ENCODE measurements at regions not wholly inside any gene's neighbourhood (a gene's known extent, or its start where the extent isn't known, plus 50 kb on each side); places are given as distances from the start of the nearest gene placed in this dataset.

DNA sequence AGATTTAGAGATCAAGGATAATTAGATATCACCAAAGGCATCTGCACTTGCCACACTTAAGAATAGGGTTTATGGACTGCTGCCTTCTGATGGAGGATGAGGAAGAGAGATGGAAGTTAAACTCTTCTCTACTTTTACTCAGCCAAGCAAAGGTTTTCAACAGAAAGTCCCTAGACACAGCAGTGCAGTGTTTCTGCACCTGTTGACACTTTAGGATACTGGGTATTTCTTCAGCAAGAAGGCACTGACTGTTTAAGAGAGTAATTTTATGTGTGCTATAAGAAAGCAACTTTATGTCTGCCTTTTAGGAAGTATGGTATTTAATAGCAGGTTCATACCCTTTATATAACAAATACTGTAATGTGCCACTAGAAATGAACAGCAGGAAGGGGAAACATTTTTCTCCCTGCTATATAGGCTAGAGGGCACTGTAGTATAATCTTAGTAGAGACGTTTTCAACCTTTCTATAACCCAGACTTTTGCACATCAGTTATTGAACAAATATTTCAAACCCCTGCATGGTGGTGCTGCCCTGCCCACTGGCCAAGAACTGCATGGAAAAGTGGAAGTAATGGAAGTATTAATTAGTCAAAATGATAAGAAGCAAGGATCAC, 225.0 kb upstream of the GRIP1 start:
- H3K36me3 ChIP-seq (ENCODE audit: insufficient read depth, low read length), result no peaks in the 10 kb centered on the region
- ChIA-PET CTCF (ENCODE audit: unreplicated experiment) (no interaction called here), POLR2A (no interaction called here)
- no peak overlapping the region for H3K4me3 ChIP-seq (ENCODE audit: low read depth, low read length, poor library complexity, severe bottlenecking)
- H3K9me2 ChIP-seq (ENCODE audit: insufficient read depth, low read length), result no peaks in the 10 kb centered on the region
- no peaks in the 10 kb centered on the region for H3K9me3 ChIP-seq (ENCODE audit: low read length)
- TF ChIP-seq EZH2phosphoT487 (IDR thresholded peaks at IDR 0.05; ENCODE audit: borderline replicate concordance, low read depth, low read length), result no peak
- TF ChIP-seq, protein P1, sequence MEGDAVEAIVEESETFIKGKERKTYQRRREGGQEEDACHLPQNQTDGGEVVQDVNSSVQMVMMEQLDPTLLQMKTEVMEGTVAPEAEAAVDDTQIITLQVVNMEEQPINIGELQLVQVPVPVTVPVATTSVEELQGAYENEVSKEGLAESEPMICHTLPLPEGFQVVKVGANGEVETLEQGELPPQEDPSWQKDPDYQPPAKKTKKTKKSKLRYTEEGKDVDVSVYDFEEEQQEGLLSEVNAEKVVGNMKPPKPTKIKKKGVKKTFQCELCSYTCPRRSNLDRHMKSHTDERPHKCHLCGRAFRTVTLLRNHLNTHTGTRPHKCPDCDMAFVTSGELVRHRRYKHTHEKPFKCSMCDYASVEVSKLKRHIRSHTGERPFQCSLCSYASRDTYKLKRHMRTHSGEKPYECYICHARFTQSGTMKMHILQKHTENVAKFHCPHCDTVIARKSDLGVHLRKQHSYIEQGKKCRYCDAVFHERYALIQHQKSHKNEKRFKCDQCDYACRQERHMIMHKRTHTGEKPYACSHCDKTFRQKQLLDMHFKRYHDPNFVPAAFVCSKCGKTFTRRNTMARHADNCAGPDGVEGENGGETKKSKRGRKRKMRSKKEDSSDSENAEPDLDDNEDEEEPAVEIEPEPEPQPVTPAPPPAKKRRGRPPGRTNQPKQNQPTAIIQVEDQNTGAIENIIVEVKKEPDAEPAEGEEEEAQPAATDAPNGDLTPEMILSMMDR (conservative IDR thresholded peaks at IDR 0.05; ENCODE audit: low read length), result peak; percentile 66
- no peaks in the 10 kb centered on the region for H3K79me2 ChIP-seq (ENCODE audit: insufficient read depth, low read depth, low read length)
- BruUV-seq (replicated peaks), result no TSS peak
- H4K20me1 ChIP-seq (ENCODE audit: insufficient read depth, low read length), result no peaks in the 10 kb centered on the region
- H3K4me1 ChIP-seq (ENCODE audit: insufficient read depth, low read length, poor library complexity, severe bottlenecking), result peaks cover 37% of the 10 kb centered on the region
- H3K27ac ChIP-seq (ENCODE audit: low read depth, low read length, poor library complexity, severe bottlenecking), result no peak overlapping the region
- H2AFZ ChIP-seq (ENCODE audit: low read length), result no peak overlapping the region
- intact Hi-C loops (cut with micrococcal nuclease; ENCODE audit: unreplicated experiment), result no loop called here
- H3K4me2 ChIP-seq (ENCODE audit: low read length), result no peak overlapping the region
- DNase-seq (ENCODE audit: low spot score), result peak; percentile 21

GRCh38 chr12:66905201-66905600, 226.3 kb upstream of the GRIP1 start:
- CTCF ChIA-PET (ENCODE audit: unreplicated experiment), result no interaction called here
- BruUV-seq (replicated peaks), result no TSS peak
- Histone ChIP-seq H3K9me2 (ENCODE audit: insufficient read depth, low read length) (no peaks in the 10 kb centered on the region), H3K4me2 (ENCODE audit: low read length) (no peak overlapping the region), H3K79me2 (ENCODE audit: insufficient read depth, low read depth, low read length) (no peaks in the 10 kb centered on the region), H3K4me3 (ENCODE audit: low read depth, low read length, poor library complexity, severe bottlenecking) (no peak overlapping the region), H3K36me3 (ENCODE audit: insufficient read depth, low read length) (no peaks in the 10 kb centered on the region), H3K4me1 (ENCODE audit: insufficient read depth, low read length, poor library complexity, severe bottlenecking) (peaks cover 26% of the 10 kb centered on the region), H4K20me1 (ENCODE audit: insufficient read depth, low read length) (no peaks in the 10 kb centered on the region), H2AFZ (ENCODE audit: low read length) (no peak overlapping the region), H3K27ac (ENCODE audit: low read depth, low read length, poor library complexity, severe bottlenecking) (no peak overlapping the region), H3K9me3 (ENCODE audit: low read length) (no peaks in the 10 kb centered on the region)
- DNase-seq (ENCODE audit: low spot score), result no peak
- POLR2A ChIA-PET, result no interaction called here
- TF ChIP-seq EZH2phosphoT487 (IDR thresholded peaks at IDR 0.05; ENCODE audit: borderline replicate concordance, low read depth, low read length), result no peak
- TF ChIP-seq, protein P1 (conservative IDR thresholded peaks at IDR 0.05; ENCODE audit: low read length), result no peak
- intact Hi-C loops (cut with micrococcal nuclease; ENCODE audit: unreplicated experiment), result no loop called here

DNA sequence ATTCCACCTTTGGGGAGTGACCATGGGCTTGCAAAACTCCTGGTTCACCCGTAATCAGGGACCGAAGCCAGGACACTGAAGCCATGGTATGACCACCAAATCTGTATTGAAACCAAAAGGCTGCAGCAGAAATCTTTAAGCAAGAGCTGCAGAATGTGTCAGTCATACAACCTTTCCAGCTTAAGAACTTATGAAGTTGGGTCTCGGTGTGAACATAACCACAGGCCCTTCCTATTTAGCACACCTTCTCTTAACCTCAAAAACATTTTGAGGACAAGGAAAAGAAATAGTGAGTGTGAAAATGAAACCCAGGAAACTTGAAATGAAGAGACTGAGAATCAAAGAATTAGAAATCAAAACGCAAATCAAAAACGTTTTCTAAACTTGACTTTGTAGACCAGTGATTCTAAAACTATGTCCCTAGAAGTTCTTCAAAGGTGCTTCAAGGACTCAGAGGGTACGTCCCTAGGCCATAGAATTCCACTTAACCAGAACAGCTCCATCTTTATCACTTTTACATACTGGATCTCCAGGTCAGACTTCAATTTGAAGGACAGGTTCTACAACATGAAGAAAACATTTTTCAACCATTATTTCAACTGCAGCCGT, 231.6 kb upstream of the GRIP1 start:
- intact Hi-C loops (cut with micrococcal nuclease; ENCODE audit: unreplicated experiment), result no loop called here
- TF ChIP-seq, protein P1 (conservative IDR thresholded peaks at IDR 0.05; ENCODE audit: low read length), result no peak
- TF ChIP-seq EZH2phosphoT487 (IDR thresholded peaks at IDR 0.05; ENCODE audit: borderline replicate concordance, low read depth, low read length), result no peak
- H3K79me2 ChIP-seq (ENCODE audit: insufficient read depth, low read depth, low read length), result no peaks in the 10 kb centered on the region
- H4K20me1 ChIP-seq (ENCODE audit: insufficient read depth, low read length), result no peaks in the 10 kb centered on the region
- no peaks in the 10 kb centered on the region for H3K9me2 ChIP-seq (ENCODE audit: insufficient read depth, low read length)
- no peaks in the 10 kb centered on the region for H3K9me3 ChIP-seq (ENCODE audit: low read length)
- no peaks in the 10 kb centered on the region for H3K4me1 ChIP-seq (ENCODE audit: insufficient read depth, low read length, poor library complexity, severe bottlenecking)
- no peaks in the 10 kb centered on the region for H3K36me3 ChIP-seq (ENCODE audit: insufficient read depth, low read length)
- H3K4me2 ChIP-seq (ENCODE audit: low read length), result no peak overlapping the region
- no peak overlapping the region for H2AFZ ChIP-seq (ENCODE audit: low read length)
- H3K4me3 ChIP-seq (ENCODE audit: low read depth, low read length, poor library complexity, severe bottlenecking), result no peak overlapping the region
- DNase-seq (ENCODE audit: low spot score), result no peak
- CTCF ChIA-PET (ENCODE audit: unreplicated experiment), result no interaction called here
- POLR2A ChIA-PET, result interaction anchor here (0.7 kb wide), 1 partner anchor 62 kb away, joined by 4 read pairs; no protein-coding TSS in a partner anchor
- H3K27ac ChIP-seq (ENCODE audit: low read depth, low read length, poor library complexity, severe bottlenecking), result no peak overlapping the region
- no TSS peak for BruUV-seq (replicated peaks)
